ENCODE measurements at regions not wholly inside any gene's neighbourhood (a gene's known extent, or its start where the extent isn't known, plus 50 kb on each side); places are given as distances from the start of the nearest gene placed in this dataset.
"Not testable (repeated sequence)": the region's sequence is repeated elsewhere in the genome, so short reads cannot be mapped to it uniquely, and the experiment has no call there.

DNA sequence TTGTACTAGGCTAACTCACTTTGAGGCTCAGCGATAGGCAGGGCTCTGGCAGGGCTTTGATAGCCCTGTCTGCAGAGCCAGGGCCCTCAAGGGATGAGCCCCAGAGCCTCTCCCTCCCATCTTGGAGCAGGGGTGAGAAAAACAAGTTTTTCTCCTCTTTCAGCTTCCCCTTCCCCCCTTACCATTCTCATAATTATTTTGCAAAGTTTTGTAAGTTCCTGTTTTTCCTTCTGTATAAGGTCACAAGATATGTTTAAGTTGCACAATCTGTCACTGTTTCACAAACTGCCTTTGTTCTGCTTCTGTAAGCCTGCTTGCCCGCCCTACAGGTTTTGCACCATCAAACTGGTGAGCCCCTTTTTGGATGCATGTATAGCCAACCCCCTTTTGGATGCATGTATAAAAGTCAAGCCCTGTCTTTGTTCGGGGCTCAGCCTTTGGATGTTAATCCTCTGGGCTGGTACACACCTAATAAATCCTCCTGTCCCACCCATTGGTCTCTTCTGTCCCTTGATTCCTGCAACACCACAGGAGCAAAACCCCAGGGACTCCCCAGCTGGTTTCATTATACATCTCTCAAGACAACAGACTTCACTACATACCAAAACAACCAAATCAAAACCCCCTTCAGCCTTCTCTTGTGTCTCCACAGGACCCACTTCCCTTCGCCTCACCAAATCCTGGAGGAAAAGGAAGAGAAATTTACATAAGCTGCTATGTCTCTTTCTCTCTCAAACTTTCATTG, 52.5 kb upstream of the RESF1 start:
- no peak for DNase-seq (ENCODE audit: low read depth in 4 of 4, low spot score in 1 of 4)

DNA sequence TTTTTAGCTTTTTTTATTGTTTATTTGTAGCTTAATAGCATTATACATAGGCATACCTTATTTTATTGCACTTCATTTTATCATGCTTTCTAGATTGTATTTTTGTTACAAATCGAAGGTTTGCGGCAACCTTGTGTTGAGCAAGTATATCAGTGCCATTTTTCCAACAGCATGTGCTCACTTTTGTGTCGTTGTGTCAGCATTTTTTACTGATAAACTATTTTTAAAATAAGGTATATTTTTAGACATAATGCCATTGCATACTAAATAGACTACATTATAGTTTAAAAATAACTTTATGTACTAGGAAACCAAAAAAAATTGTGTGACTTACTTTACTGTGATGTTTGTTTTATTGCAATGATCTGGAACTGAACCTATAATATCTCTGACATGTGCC, 56.2 kb upstream of the RESF1 start:
- DNase-seq (ENCODE audit: low read depth in 4 of 4, low spot score in 1 of 4), result no peak

DNA sequence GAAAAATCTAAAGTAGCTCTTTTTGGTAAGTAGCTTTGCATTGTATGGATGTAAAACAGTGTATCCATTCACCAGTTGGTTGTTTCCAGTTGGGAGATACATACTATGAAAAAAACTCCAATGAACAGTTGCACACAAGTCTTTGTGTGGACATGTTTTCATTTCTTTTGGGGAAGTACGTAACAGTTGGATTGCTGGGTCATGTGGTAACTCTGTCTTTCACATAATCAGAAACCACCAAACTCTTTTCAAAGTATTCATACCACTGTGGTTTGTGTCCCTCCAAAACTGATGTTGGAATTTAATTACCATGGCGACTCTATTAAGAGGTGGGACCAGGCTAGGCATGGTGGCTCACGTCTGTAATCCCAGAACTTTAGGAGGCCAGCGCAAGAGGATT, 58.9 kb upstream of the RESF1 start:
- DNase-seq (ENCODE audit: low read depth in 4 of 4, low spot score in 1 of 4), result no peak

DNA sequence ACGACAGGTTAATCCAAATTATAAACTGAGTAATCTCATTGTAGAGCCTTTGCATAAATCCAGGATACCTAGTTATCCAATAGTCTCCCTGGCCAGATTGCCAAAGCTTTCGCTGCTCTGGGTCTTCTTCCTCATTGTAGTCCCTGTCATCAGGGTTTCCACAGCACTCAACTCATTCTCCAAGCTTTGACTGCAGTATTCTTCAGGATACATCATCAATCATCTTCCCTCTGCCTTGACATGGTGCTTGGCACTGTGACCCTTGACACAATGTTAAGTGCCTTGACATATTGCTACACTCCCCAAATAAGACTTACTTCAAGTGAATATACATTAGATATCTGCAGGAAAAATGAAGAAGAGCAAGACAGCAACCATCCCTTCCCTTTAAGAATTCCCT, 60.1 kb upstream of the RESF1 start:
- no peak for DNase-seq (ENCODE audit: low read depth in 4 of 4, low spot score in 1 of 4)

DNA sequence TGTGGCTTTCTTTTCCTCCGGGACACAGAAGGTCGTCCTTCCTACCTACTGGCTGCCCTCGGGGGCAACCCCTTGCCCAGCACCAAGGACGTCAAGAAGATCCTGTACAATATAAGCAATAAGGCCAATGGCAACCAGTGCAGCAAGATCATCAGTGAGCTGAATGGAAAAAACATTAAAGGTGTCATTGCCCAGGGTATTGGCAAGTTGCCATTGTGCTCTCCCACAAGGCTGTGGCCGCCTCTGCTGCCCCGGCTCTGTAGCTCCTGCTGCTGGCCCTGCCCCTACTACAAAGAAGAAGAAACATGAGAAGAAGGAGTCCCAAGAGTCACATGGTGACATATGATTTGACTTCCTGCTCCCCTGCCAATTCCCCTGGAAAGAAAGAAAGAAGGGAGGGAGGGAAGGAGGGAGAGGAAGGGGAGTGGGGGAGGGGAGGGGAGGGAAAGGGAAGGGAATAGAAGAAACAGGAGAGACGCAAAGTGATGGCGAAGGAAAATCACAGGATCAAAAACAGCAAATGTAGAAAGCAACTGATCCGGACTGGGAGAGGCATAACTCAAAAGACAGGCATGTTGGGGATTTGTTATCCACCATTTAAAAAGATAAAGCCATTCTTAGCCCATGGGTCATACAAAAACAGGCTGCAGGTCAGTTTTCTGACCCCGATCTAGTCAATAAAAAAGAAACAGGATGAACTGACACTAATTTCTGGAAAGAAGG, 61.3 kb upstream of the RESF1 start:
- no peak for DNase-seq (ENCODE audit: low read depth in 4 of 4, low spot score in 1 of 4)

DNA sequence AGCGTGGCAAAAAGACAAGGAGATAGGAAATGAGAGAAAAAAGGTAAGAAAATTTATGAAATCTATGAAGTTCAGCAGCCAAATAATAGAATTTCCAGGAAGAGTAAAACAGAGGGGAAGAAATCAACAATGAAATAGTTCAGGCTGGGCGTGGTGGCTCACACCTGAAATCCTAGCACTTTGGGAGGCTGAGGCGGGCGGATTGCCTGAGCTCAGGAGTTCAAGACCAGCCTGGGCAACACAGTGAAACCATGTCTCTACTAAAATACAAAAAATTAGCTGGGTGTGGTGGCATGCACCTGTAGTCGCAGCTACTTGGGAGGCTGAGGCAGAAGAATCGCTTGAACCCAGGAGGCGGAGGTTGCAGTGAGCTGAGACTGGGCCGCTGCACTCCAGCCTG, 62.1 kb upstream of the RESF1 start:
- DNase-seq (ENCODE audit: low read depth in 4 of 4, low spot score in 1 of 4), result not testable (repeated sequence)

DNA sequence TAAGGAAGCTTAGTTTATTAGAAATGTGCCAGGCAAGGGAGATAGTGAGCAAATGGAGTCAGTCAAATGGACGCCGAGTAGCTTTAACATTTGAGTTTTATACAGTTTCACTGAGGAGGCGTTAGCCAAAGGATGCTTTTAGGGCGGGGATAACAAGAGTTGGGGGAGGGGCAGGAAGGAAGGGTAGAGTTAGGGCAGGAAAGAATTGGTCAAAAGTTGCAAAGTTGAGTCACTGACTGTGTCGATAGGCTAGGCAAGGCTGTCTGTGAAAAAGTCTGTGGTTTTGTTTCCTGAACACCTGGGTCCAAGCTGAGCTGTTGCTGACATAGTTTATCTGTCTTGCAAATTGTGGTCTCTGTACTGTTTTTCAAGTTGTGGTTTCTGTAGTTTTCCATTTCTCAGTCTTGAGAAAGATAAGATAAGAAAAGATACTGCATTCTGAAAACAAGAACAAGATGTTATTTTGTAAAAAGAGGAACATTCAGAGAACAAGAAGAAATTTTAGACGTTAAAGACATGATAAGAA, 62.6 kb upstream of the RESF1 start:
- DNase-seq (ENCODE audit: low read depth in 4 of 4, low spot score in 1 of 4), result peak; percentile 64 to 79 (median 72)

DNA sequence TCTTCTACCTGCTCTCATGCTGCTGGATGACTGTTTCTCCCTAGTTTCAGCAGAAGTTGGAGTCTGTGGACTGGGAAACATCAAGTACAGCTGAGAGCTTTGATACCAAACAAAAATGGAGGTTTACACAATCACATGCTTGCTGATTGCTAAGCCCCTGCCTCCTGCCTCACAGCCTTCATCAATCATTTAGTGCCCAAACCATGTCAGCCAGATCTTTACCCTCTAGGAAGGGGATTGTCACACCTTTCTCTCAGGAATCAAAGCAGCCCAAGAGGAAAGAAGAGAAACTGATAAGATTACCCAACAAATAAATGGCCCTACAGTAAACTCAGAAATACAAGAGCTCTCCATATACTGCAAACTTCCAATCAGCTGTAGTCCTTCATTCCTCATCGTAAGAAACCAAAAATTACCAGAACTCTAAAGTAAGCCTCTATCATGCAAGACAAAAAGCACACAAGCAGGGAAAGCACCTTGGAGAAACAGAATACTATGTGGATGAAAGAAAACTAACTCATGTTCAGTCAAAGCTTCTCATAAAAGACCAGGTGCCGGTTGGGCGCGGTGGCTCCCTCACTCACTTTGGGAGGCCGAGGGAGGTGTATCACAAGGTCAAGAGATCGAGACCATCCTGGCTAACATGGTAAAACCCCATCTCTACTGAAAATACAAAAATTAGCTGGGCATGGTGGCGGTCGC, 63.6 kb upstream of the RESF1 start:
- DNase-seq (ENCODE audit: low read depth in 4 of 4, low spot score in 1 of 4), result no peak

DNA sequence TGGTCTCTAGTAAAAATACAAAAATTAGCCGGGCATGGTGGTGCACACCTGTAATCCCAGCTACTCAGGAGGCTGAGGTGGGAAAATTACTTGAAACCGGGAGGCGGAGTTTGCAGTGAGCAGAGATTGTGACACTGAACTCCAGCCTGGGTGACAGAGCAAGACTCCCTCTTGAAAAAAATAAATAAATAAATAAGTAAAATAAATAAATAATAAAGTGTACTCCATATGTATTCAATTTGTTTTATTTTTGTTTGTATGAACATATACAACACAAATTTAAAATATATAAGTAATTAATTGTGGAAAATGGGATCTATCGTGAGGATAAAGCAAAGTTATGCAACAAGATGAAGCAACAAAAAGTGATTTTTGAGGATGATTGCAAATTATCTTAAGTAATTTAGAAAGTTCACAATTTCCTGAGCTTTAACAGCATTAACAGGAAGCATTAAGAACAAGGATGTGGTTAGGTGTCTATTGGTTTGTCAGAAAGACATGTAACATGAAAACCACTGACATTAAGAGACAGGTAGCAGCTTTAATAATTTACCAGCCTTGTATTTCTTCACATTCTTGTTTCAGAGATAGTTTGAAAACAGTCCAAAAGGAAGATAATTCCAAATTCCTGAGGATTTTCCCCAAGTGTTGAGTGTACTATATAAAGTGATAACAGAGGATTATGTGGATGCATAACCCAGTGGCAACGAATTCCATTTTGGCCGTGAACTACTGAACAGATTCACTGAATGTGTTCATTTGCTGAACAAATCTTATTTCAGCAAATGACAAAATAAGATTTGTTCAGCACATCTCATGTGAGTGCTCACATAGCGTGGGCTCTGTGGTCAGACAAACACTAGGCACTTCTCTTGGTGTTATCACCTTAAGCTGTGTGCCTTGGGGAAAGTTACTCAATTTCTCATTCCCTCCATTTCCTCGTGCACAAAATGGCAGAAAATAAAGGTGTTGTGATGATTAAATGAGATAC, 68.6 kb upstream of the RESF1 start:
- DNase-seq (ENCODE audit: low read depth in 4 of 4, low spot score in 1 of 4), result no peak

DNA sequence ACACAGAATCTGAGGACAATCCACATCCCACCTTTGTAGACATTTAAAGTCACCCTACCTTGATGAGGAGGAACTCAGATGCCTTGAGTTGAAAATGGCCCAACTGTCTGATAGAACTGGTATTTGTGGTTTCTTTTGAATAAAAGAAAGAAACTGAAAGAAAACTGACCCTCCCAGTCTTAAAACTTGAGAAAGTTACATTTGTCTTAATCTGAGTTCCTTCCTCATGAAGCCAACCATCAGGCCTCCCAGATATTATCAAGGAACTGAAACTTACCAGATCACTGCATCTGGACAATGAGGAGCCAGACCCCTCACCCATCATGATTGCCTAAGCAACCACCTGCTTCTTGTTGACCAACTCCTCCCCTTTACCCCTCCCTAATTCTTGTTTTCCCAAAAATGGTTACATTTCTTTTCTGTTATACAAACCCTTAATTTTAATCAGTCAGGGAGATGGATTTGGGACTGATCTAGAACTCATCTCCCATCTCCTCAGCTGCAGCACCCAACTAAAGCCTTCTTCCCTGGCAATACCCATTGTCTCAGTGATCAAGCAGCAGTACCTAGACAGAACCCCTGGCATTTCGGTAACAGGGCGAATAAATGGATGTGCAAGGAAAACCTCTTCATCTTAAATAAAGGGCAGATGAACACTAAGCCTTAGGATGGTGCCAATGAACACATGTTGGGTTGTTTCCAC, 72.0 kb upstream of the RESF1 start:
- DNase-seq (ENCODE audit: low read depth in 4 of 4, low spot score in 1 of 4), result no peak

DNA sequence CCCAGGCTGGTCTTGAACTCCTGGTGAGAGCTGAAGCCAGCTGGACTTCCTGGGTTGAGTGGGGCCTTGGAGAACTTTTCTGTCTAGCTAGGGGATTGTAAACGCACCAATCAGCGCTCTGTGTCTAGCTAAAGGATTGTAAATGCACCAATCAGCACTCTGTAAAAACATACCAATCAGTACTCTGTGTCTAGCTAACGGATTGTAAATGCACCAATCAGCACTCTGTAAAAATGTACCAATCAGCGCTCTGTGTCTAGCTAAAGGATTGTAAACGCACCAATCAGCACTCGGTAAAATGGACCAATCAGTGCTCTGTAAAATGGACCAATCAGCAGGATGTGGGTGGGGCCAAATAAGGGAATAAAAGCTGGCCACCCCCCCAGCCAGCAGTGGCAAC, 76.5 kb upstream of the RESF1 start:
- not testable (repeated sequence) for DNase-seq (ENCODE audit: low read depth in 4 of 4, low spot score in 1 of 4)

DNA sequence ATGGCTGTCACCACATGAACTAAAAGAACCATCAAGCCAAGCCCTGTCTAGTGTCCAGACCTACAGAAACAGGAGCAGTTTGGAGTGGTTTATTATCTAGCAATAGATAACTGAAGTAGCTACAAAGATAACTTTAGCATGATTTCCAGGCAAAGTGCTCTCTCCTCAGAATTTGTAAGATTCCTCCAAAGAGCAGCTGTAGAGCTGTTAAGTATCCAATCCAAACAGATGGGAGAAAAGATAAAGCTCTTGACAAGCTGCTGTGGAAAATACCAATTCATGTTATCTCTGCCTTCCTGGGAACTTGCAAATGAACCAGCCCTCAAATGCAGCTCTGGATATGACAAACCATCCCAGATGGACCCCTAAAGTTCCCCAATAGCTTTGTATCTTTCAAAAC, 78.9 kb upstream of the RESF1 start:
- DNase-seq (ENCODE audit: low read depth in 4 of 4, low spot score in 1 of 4), result no peak

DNA sequence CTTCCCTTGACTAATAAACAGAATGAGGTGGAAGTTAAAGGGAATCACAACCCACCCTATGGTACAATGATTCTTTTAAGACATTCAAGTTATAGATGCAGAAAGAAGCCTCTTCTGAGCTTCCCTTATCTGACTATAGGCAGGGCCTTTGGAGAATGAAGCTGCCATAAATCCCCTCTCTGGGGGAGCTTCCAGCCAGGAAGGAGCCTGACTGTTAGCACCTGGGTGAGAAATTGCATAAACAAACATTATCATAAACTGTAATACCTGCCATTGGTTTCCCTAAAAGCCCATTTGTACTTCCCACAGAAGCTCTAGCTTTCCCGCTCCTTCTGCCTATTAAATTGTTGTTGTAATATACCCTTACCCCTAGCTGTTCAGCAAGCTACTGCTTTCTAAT, 81.3 kb upstream of the RESF1 start:
- DNase-seq (ENCODE audit: low read depth in 4 of 4, low spot score in 1 of 4), result no peak

DNA sequence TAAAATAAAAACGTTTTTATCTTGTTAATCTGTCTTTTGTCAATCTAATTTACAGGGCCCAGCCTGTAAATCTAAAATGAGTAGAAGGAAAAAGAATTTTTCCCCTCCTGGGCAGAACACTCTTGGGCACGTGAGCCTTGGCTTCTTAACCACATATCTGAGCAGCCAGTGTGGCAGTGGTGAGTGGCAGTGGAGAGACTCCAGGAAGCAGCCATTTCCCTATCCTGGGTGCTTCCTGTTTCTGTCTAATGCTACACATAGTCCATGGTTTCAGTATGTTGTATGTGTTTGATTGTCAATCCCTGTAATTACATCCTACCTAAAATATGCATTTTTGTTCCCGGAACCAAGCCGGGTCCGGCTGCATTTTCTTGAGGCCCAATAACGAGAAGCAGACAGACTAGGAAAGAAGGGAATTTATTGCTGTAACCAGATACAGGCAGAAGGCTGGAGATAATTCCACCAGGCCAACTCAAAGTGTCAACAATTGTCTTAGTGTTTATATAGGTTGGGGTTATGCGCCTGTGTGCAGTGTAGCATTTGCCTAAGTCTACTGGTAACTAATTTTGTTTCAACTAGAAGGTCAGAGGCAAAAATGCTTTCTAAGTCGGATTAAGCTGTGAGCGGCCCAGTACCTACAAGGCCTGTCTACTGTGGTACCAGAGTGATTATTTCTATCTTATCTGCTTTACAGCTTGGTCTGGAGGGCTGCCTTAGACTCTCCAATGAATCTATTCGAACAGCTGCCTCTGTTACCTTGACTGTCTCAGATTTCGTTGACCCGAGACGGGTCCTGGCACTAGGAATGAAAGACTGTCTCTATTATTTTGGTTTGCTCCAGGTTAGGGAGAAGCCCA, 82.4 kb upstream of the RESF1 start:
- no peak for DNase-seq (ENCODE audit: low read depth in 4 of 4, low spot score in 1 of 4)

DNA sequence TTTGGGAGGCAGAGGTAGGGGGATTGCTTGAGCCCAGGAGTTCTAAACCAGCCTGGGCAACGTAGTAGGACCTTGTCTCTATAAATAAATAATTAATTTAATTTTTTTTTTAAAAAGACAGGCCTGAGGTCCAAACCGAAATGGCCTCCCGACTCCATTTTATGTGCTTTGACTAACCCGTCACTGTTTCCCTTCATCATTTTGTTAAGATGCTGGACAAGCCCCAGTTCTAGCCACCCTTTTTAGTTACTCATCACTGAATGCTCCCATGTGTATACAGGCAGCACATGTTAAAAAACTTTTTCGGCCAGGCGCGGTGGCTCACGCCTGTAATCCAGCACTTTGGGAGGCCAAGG, 83.6 kb upstream of the RESF1 start:
- no peak for DNase-seq (ENCODE audit: low read depth in 4 of 4, low spot score in 1 of 4)

DNA sequence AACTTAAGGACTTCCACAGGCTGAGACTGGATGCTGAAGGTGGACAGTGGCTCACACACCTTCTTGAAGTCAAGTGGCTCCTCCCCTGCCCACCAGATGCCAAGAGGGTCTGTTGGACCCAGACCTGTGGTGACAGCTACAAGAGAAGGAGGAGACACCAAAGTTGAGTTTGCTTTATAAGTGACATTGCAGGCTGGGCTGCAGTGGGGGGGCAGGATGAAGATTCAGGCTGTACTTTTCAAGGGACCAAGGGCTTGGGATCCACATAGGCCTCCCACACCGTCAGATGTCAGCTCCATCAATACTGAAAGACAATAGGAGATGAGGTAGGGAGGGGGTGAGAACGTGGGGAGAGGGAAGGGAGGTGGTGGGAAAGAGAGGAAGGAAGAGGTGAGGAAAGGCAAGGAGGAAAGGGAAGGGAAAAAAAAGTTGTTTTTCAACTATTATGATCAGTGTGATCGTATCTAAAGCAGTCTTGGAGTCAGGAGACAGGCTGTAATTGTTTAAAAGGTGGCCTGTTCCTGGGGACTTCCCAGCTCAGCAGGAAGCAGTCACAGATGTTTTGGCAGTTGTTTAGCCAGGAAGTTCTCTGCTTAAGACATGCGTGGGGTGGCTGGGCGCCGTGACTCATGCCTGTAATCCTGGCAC, 84.1 kb upstream of the RESF1 start:
- peak in 3 of 4 experiments; percentile 39 to 53 (median 49) for DNase-seq (ENCODE audit: low read depth in 4 of 4, low spot score in 1 of 4)

DNA sequence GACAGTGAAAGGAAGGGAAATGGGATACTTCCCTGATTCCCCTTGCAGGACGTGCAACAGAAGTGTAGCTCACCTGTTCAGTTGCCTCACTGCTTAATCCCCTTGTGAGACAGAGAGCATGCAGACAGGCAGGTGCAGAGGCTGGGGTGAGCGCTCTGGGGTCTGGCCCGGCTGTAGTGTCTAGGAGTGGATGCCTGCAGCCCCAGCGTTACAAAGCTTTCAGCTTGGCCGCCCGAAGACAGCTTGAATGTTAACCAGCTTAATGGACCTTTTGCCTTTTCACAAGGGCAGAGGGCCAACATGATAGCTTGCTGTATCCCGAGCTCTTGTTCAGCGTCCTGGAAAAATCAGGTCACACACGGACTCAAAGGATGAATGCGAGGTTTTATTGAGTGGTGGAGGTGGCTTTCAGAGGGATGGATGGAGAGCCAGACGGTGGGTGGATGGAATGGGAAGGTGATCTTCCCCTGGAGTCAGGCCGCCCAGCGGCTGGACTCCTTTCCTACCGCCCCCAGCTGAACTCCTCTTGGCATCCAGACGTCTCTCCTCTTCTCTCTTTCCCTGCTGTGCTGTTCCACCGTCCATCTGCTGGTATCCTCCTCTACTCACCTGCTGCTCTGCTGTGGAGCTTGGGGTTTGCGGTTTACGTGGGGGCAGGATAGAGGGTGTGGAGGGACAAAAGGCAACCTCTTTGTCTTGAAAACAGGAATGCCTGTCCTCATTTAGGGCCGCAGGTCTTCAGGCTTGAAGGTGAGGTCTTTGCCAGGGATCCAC, 86.2 kb upstream of the RESF1 start:
- no peak for DNase-seq (ENCODE audit: low read depth in 4 of 4, low spot score in 1 of 4)

DNA sequence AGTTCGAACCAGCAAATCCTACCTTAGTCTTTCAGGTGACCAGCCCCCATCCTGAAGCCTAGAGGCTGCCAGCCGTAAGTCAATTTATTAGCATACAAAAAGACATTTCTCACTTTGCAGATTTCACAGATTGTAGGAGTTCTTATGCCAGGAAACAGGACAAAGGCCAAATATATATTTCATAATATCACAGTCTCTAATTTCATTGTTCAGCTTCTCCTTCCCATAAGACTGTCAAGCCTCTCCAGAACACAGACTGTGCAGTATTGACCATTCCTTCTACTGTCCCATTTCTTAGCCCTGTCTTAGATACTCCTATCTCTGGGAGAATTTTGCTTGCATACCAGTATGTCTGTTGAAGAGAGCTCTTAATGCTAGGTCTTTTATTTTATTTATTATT, 89.2 kb upstream of the RESF1 start:
- no peak for DNase-seq (ENCODE audit: low read depth in 4 of 4, low spot score in 1 of 4)
